ENCODE measurements at regions not wholly inside any gene's neighbourhood (a gene's known extent, or its start where the extent isn't known, plus 50 kb on each side); places are given as distances from the start of the nearest gene placed in this dataset.

GRCh38 chr12:91424506-91424905, 241.9 kb upstream of the DCN start:
- intact Hi-C loops (cut with DNase I) = no loop called here
- Histone ChIP-seq H3K9me3 (no peaks in the 10 kb centered on the region), H3K9ac (ENCODE audit: low read depth in 2 of 2, low read length in 2 of 2) (no peak overlapping the region), H3K27ac (no peak overlapping the region), H3K27me3 (no peaks in the 10 kb centered on the region), H3K36me3 (no peaks in the 10 kb centered on the region), H3K4me3 (no peak overlapping the region), H3K4me1 (no peaks in the 10 kb centered on the region)
- no peak for DNase-seq
- TF ChIP-seq CTCF (IDR thresholded peaks at IDR 0.05) = no peak

GRCh38 chr12:91423693-91424050, 241.1 kb upstream of the DCN start:
- H3K9me3 ChIP-seq = no peaks in the 10 kb centered on the region
- H3K4me1 ChIP-seq = no peaks in the 10 kb centered on the region
- no peak for DNase-seq
- no peak for TF ChIP-seq CTCF (IDR thresholded peaks at IDR 0.05)
- H3K4me3 ChIP-seq = no peak overlapping the region
- intact Hi-C loops (cut with DNase I) = no loop called here
- no peaks in the 10 kb centered on the region for H3K36me3 ChIP-seq
- no peak overlapping the region for H3K9ac ChIP-seq (ENCODE audit: low read depth in 2 of 2, low read length in 2 of 2)
- H3K27me3 ChIP-seq = no peaks in the 10 kb centered on the region
- H3K27ac ChIP-seq = no peak overlapping the region

GRCh38 chr12:91422811-91423692, 240.4 kb upstream of the DCN start:
- H3K27me3 ChIP-seq = no peaks in the 10 kb centered on the region
- intact Hi-C loops (cut with DNase I) = no loop called here
- no peaks in the 10 kb centered on the region for H3K36me3 ChIP-seq
- H3K27ac ChIP-seq = no peak overlapping the region
- no peak for DNase-seq
- H3K9ac ChIP-seq (ENCODE audit: low read depth in 2 of 2, low read length in 2 of 2) = no peak overlapping the region
- no peak for TF ChIP-seq CTCF (IDR thresholded peaks at IDR 0.05)
- no peak overlapping the region for H3K4me3 ChIP-seq
- H3K9me3 ChIP-seq = no peaks in the 10 kb centered on the region
- no peaks in the 10 kb centered on the region for H3K4me1 ChIP-seq

GRCh38 chr12:91422127-91422526, 239.5 kb upstream of the DCN start:
- Histone ChIP-seq H3K27ac (no peak overlapping the region), H3K9ac (ENCODE audit: low read depth in 2 of 2, low read length in 2 of 2) (no peak overlapping the region), H3K27me3 (no peaks in the 10 kb centered on the region), H3K9me3 (no peaks in the 10 kb centered on the region), H3K4me3 (no peak overlapping the region), H3K4me1 (no peaks in the 10 kb centered on the region), H3K36me3 (no peaks in the 10 kb centered on the region)
- no peak for TF ChIP-seq CTCF (IDR thresholded peaks at IDR 0.05)
- peak; percentile 22 for DNase-seq
- intact Hi-C loops (cut with DNase I) = no loop called here

GRCh38 chr12:91419809-91420208, 237.2 kb upstream of the DCN start:
- Histone ChIP-seq H3K36me3 (no peaks in the 10 kb centered on the region), H3K9ac (ENCODE audit: low read depth in 2 of 2, low read length in 2 of 2) (no peak overlapping the region), H3K4me1 (no peaks in the 10 kb centered on the region), H3K9me3 (no peaks in the 10 kb centered on the region), H3K27ac (no peak overlapping the region), H3K27me3 (no peaks in the 10 kb centered on the region), H3K4me3 (no peak overlapping the region)
- intact Hi-C loops (cut with DNase I) = no loop called here
- TF ChIP-seq CTCF (IDR thresholded peaks at IDR 0.05) = no peak
- no peak for DNase-seq

Measured in colonic mucosa (tissue), 4 donors.